GM19372 (cell line): ENCODE measurements at regions not wholly inside any gene's neighbourhood (a gene's known extent, or its start where the extent isn't known, plus 50 kb on each side); places are given as distances from the start of the nearest gene placed in this dataset.

ENCODE experiments used
- ATAC-seq: cut with Tn5 transposase; IDR thresholded peaks from one replicate; pipeline ENCODE4 v1.9.1; 2021; ENCODE audit warnings: mild to moderate bottlenecking, low read depth, moderate library complexity; ENCODE audit not compliant: unreplicated experiment

DNA sequence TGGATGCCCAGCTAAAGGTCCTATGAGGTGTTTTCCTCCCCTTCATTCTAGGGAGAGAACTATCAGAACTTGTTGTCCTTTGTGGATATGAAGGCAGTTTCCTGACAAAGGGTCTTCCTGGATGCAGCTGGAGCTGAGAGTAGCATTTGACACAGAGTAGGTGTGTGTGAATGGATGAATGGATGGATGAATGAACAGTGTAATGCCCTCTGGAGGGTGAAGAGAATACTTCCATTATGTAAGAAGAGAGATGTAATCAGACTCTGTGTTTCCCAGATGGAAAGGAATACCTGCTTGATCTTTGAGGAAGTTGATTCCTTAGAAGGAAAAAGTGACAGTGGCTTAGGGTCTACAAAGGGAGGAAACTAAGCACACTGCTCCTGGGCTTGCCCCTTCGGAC, 55.4 kb upstream of the AADAT start:
- no peak for ATAC-seq

DNA sequence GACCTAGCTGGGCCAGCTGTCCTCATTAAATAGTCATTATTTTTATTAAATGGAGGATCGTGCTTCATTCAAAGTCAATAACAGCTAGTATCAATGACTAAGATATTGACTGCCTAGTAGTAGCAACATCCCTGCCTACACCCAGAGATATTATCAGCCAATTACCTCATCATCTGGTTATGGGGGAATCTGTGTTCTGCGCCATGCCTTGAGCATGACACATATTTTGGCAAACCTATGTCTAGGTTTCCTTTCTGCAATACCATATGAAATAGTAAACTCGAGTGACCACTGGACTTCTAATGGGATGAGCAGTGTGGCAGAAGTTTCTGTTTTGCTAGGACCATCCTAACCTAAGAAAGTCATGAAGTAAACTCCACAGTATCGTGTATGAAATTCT, 50.0 kb upstream of the AADAT start:
- no peak for ATAC-seq
